GM19397 (cell line): ENCODE measurements at regions not wholly inside any gene's neighbourhood (a gene's known extent, or its start where the extent isn't known, plus 50 kb on each side); places are given as distances from the start of the nearest gene placed in this dataset.
"Not testable (repeated sequence)": the region's sequence is repeated elsewhere in the genome, so short reads cannot be mapped to it uniquely, and the experiment has no call there.

ENCODE experiments used
- ATAC-seq: cut with Tn5 transposase; IDR thresholded peaks from one replicate; pipeline ENCODE4 v1.9.1; 2021; ENCODE audit warnings: mild to moderate bottlenecking, moderate library complexity; ENCODE audit not compliant: unreplicated experiment

- ATAC-seq = no peak
Observed at GRCh38 chr13:56314765-56315164, 826.0 kb upstream of the PRR20A start.

- ATAC-seq = no peak
Observed at GRCh38 chr13:56317841-56318240, 822.9 kb upstream of the PRR20A start.

GRCh38 chr13:56332671-56333070 is 808.0 kb upstream of the PRR20A start:
- no peak for ATAC-seq

GRCh38 chr13:56335775-56336174 is 804.9 kb upstream of the PRR20A start:
- no peak for ATAC-seq

- no peak for ATAC-seq
Observed at GRCh38 chr13:56338421-56338820, 802.3 kb upstream of the PRR20A start.

GRCh38 chr13:56347014-56347413 is 793.7 kb upstream of the PRR20A start:
- ATAC-seq = no peak

GRCh38 chr13:56349866-56350265 is 790.9 kb upstream of the PRR20A start:
- no peak for ATAC-seq

- no peak for ATAC-seq
Observed at GRCh38 chr13:56351041-56351440, 789.7 kb upstream of the PRR20A start.

GRCh38 chr13:56352361-56352760 is 788.4 kb upstream of the PRR20A start:
- ATAC-seq = no peak

- ATAC-seq = no peak
Observed at GRCh38 chr13:56352901-56353300, 787.8 kb upstream of the PRR20A start.

GRCh38 chr13:56356690-56357089 is 784.0 kb upstream of the PRR20A start:
- no peak for ATAC-seq

- no peak for ATAC-seq
Observed at GRCh38 chr13:56378566-56378965, 762.2 kb upstream of the PRR20A start.

- ATAC-seq = no peak
Observed at GRCh38 chr13:56393549-56393948, 747.2 kb upstream of the PRR20A start.

- no peak for ATAC-seq
Observed at GRCh38 chr13:56396318-56396717, 744.4 kb upstream of the PRR20A start.

- ATAC-seq = no peak
Observed at GRCh38 chr13:56400774-56401173, 739.9 kb upstream of the PRR20A start.

- no peak for ATAC-seq
Observed at GRCh38 chr13:56412856-56413255, 727.9 kb upstream of the PRR20A start.

GRCh38 chr13:56424246-56424645 is 716.5 kb upstream of the PRR20A start:
- ATAC-seq = no peak

- no peak for ATAC-seq
Observed at GRCh38 chr13:56457535-56458190, 683.1 kb upstream of the PRR20A start.

GRCh38 chr13:56459286-56459685 is 681.4 kb upstream of the PRR20A start:
- no peak for ATAC-seq

GRCh38 chr13:56501750-56502149 is 639.0 kb upstream of the PRR20A start:
- ATAC-seq = no peak

- ATAC-seq = no peak
Observed at GRCh38 chr13:56510836-56511235, 629.9 kb upstream of the PRR20A start.

- not testable (repeated sequence) for ATAC-seq
Observed at GRCh38 chr13:56512336-56512735, 628.4 kb upstream of the PRR20A start.

- no peak for ATAC-seq
Observed at GRCh38 chr13:56515441-56515840, 625.3 kb upstream of the PRR20A start.
